Breast epithelium (tissue), 4 donors: ENCODE measurements at regions not wholly inside any gene's neighbourhood (a gene's known extent, or its start where the extent isn't known, plus 50 kb on each side); places are given as distances from the start of the nearest gene placed in this dataset.
"Not testable (repeated sequence)": the region's sequence is repeated elsewhere in the genome, so short reads cannot be mapped to it uniquely, and the experiment has no call there.

ENCODE experiments used
- DNase-seq, 2 donors: peaks; one replicate each; pipeline ENCODE4 v3.0.0-alpha.2; 2019; ENCODE audit warnings: low spot score in 2 of 2
- H3K27ac ChIP-seq, 2 donors: fragments of 200-600 bp; sonication (generic) in 1 of 2; one replicate each; pipeline ENCODE4 v1.5.1; 2016 to 2019; ENCODE audit warnings: mild to moderate bottlenecking in 1 of 2
- H3K27me3 ChIP-seq, 2 donors: fragments of 200-600 bp; sonication (generic) in 1 of 2; one replicate each; pipeline versions ENCODE4 v1.5.1 to v1.6.0; 2017 to 2019; ENCODE audit warnings: control low read depth in 1 of 2, mild to moderate bottlenecking in 1 of 2
- H3K36me3 ChIP-seq: fragments of 200-600 bp; one replicate; pipeline ENCODE4 v1.5.1; 2019
- H3K4me1 ChIP-seq, 2 donors: fragments of 200-600 bp; sonication (generic); one replicate each; pipeline ENCODE4 v1.5.1; 2016 to 2019; ENCODE audit warnings: control low read depth in 1 of 2
- H3K4me3 ChIP-seq, 3 donors: fragments of 200-600 bp; sonication (generic); 1 replicate in 2 of 3; 2 replicates in 1 of 3; pipeline ENCODE4 v1.5.1; 2016 to 2019; ENCODE audit warnings: mild to moderate bottlenecking in 3 of 3, moderate library complexity in 2 of 3
- H3K9me3 ChIP-seq, 2 donors: fragments of 200-600 bp; sonication (generic) in 1 of 2; one replicate each; pipeline ENCODE4 v1.5.1; 2016 to 2019; ENCODE audit warnings: control low read depth in 1 of 2
- POLR2A ChIP-seq: fragments of 450-650 bp; IDR thresholded peaks from one replicate; pipeline ENCODE4 v1.6.1; 2016; ENCODE audit warnings: antibody characterized with exemption, mild to moderate bottlenecking, moderate library complexity
- POLR2AphosphoS5 ChIP-seq, 3 donors: sonication (generic); formaldehyde crosslinking; IDR thresholded peaks; one replicate each; pipeline ENCODE4 v1.6.1; 2017; ENCODE audit warnings: antibody characterized with exemption in 3 of 3
- intact Hi-C: fragments of 100-400 bp; cut with DNase I; formaldehyde crosslinking; loops from one replicate; pipeline ENCODE4 v1.15.1; 2023; ENCODE audit warnings: low total_unique reads
- TF ChIP-seq, protein P1 (sequence below), 3 donors: fragments of 450-650 bp; IDR thresholded peaks; one replicate each; pipeline ENCODE4 v1.5.1; 2016 to 2017; ENCODE audit warnings: antibody characterized with exemption in 3 of 3, mild to moderate bottlenecking in 3 of 3, moderate library complexity in 3 of 3

- intact Hi-C loops: no loop called here
- Histone ChIP-seq H3K4me1 (no peaks in the 10 kb centered on the region), H3K9me3 (no peaks in the 10 kb centered on the region), H3K27me3 (no peaks in the 10 kb centered on the region), H3K27ac (peak overlapping the region in 1 of 2 donors; percentile 43), H3K4me3 (no peak overlapping the region), H3K36me3 (no peaks in the 10 kb centered on the region)
- DNase-seq: no peak
- no peak for TF ChIP-seq POLR2AphosphoS5 (IDR thresholded peaks at IDR 0.05)
Measured at GRCh38 chr20:39705032-39705431, 742.9 kb downstream of the DHX35 start.

DNA sequence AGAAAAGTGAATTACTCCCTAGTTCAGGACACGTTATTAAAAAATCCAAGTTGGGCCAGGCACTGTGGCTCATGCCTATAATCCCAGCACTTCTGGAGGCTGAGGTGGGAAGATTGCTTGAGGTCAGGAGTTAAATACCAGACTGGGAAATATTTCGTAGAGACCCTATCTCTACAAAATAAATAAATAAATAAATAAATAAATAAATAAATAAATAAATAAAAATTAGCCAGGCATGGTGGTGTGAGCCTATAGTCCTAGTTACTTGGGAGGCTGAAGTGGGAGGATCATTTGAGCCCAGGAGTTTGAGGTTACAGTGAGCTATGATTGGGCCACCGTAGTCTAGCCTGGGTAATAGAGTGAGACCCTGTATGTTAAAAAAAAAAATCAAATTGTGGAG, 741.2 kb downstream of the DHX35 start:
- H3K36me3 ChIP-seq, H3K4me3 ChIP-seq, DNase-seq, H3K27me3 ChIP-seq, intact Hi-C loops, H3K4me1 ChIP-seq, H3K9me3 ChIP-seq: not testable (repeated sequence)
- H3K27ac ChIP-seq: peak overlapping the region in 1 of 2 donors; percentile 43

- H3K27me3 ChIP-seq: no peaks in the 10 kb centered on the region
- peaks cover 0 to 3% of the 10 kb centered on the region in 2 donors for H3K4me1 ChIP-seq
Measured at GRCh38 chr20:39702701-39703349, 740.7 kb downstream of the DHX35 start.

GRCh38 chr20:39700528-39700927, 738.4 kb downstream of the DHX35 start:
- H3K9me3 ChIP-seq: no peaks in the 10 kb centered on the region

More at GRCh38 chr20:39702701-39703349, 740.7 kb downstream of the DHX35 start:
- Histone ChIP-seq H3K9me3 (no peaks in the 10 kb centered on the region), H3K36me3 (no peaks in the 10 kb centered on the region), H3K4me3 (no peak overlapping the region), H3K27ac (no peak overlapping the region)
- intact Hi-C loops: no loop called here
- no peak for DNase-seq
- TF ChIP-seq POLR2A: no peak
- no peak for TF ChIP-seq POLR2AphosphoS5 (IDR thresholded peaks at IDR 0.05)
- TF ChIP-seq, protein P1, sequence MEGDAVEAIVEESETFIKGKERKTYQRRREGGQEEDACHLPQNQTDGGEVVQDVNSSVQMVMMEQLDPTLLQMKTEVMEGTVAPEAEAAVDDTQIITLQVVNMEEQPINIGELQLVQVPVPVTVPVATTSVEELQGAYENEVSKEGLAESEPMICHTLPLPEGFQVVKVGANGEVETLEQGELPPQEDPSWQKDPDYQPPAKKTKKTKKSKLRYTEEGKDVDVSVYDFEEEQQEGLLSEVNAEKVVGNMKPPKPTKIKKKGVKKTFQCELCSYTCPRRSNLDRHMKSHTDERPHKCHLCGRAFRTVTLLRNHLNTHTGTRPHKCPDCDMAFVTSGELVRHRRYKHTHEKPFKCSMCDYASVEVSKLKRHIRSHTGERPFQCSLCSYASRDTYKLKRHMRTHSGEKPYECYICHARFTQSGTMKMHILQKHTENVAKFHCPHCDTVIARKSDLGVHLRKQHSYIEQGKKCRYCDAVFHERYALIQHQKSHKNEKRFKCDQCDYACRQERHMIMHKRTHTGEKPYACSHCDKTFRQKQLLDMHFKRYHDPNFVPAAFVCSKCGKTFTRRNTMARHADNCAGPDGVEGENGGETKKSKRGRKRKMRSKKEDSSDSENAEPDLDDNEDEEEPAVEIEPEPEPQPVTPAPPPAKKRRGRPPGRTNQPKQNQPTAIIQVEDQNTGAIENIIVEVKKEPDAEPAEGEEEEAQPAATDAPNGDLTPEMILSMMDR (IDR thresholded peaks at IDR 0.05): no peak

GRCh38 chr20:39699166-39699725, 737.1 kb downstream of the DHX35 start:
- TF ChIP-seq POLR2AphosphoS5 (IDR thresholded peaks at IDR 0.05): no peak
- TF ChIP-seq, protein P1 (IDR thresholded peaks at IDR 0.05): no peak
- no peak for TF ChIP-seq POLR2A
- H3K27me3 ChIP-seq: no peaks in the 10 kb centered on the region
- H3K36me3 ChIP-seq: no peaks in the 10 kb centered on the region
- peaks cover 0 to 3% of the 10 kb centered on the region in 2 donors for H3K4me1 ChIP-seq
- H3K27ac ChIP-seq: peak overlapping the region; percentile 68 to 79
- no peak for DNase-seq
- intact Hi-C loops: no loop called here
- no peaks in the 10 kb centered on the region for H3K9me3 ChIP-seq
- no peak overlapping the region for H3K4me3 ChIP-seq

More at GRCh38 chr20:39700528-39700927, 738.4 kb downstream of the DHX35 start:
- Histone ChIP-seq H3K4me3 (no peak overlapping the region), H3K4me1 (peaks cover 0 to 3% of the 10 kb centered on the region in 2 donors), H3K27ac (no peak overlapping the region), H3K27me3 (no peaks in the 10 kb centered on the region), H3K36me3 (no peaks in the 10 kb centered on the region)
- intact Hi-C loops: no loop called here
- TF ChIP-seq POLR2A: no peak
- DNase-seq: no peak

DNA sequence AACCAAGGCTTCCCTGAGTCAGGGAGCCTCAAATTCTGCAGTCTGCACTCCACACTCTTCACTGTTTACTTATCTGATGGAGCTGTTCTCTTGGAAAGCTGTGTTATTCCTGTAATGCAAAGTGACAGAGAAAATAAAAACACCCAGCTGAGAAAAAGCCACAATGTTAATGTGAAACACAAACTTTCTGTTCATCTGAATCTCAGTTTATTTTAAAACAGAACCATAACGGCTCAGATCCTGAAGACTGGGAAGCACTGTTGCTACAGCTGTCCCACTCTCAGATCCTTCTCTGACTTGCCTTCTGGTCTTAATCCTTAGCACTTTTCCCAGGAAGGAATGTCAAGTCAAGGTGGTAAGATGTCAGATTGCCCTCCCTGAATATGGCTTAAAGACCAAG, 736.6 kb downstream of the DHX35 start:
- Histone ChIP-seq H3K4me3 (no peak overlapping the region), H3K4me1 (peaks cover 0 to 3% of the 10 kb centered on the region in 2 donors), H3K27ac (peak overlapping the region; percentile 68 to 79), H3K36me3 (no peaks in the 10 kb centered on the region), H3K9me3 (no peaks in the 10 kb centered on the region), H3K27me3 (no peaks in the 10 kb centered on the region)
- intact Hi-C loops: no loop called here
- no peak for TF ChIP-seq POLR2A
- no peak for DNase-seq

DNA sequence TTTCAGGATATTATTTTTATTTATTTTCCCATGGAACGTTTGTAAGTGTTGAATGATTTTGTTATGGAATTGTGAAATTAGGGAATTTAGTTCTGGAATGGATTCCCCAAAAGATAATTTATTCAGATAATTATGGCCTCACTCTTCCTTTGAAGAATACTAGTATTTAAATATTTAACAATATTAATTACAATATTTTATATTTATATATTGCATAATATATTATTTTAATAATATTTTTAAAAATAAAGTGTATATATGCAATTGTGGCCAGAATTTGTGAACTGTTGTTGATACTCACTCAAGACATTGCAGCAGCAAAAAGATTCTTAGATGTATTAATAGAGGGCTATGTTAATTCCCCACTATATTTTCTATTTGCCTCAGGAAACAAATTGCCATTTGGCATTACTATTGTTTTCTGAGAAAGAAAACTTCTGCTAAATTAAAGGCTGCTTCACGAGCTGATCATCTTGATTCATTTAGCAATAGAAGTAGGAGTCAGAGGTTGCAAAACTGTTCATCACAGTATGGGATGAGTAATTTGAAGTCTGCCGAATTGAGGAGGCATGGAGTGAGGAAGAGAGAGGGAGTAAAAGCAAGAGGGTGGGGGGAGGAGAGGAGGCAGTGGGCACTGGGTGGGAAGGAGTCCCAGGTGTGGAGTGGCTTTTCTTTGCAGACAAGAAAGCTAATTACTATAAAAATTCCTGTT, 729.2 kb downstream of the DHX35 start:
- Histone ChIP-seq H3K27me3 (no peaks in the 10 kb centered on the region), H3K27ac (no peak overlapping the region), H3K36me3 (no peaks in the 10 kb centered on the region), H3K4me3 (no peak overlapping the region), H3K9me3 (no peaks in the 10 kb centered on the region), H3K4me1 (no peaks in the 10 kb centered on the region)
- no peak for DNase-seq
- TF ChIP-seq POLR2AphosphoS5 (IDR thresholded peaks at IDR 0.05) (no peak), POLR2A (no peak)
- TF ChIP-seq, protein P1 (IDR thresholded peaks at IDR 0.05): no peak
- intact Hi-C loops: no loop called here
